ENCODE measurements at regions not wholly inside any gene's neighbourhood (a gene's known extent, or its start where the extent isn't known, plus 50 kb on each side); places are given as distances from the start of the nearest gene placed in this dataset.
"Not testable (repeated sequence)": the region's sequence is repeated elsewhere in the genome, so short reads cannot be mapped to it uniquely, and the experiment has no call there.

DNA sequence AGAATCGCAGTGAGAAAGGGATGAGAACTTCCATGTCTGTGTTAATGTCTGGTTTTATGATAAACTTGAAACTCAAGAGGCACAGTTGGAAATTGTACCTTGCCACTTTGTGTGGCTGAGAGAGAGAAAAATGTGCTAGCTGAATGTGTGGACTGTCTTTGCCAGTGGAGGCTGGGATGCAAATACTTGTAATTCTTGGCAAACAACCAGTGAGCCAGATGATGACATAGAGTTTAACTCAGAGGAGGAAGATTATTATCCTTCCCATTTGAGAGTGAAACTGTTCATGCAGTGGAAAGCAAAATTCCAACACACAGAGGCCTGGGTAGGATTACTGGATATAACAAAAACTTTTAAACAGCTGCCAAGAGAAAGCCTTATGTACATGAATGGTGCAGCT is 349.1 kb upstream of the NPAP1 start:
- not testable (repeated sequence) for H3F3A ChIP-seq (ENCODE audit: insufficient read depth, low read length, poor library complexity, severe bottlenecking); H3K27me3 ChIP-seq (ENCODE audit: insufficient read depth, low read depth, low read length); H3K4me3 ChIP-seq (ENCODE audit: low read length); H4K20me1 ChIP-seq (ENCODE audit: insufficient read depth); H3K9me2 ChIP-seq (ENCODE audit: insufficient read depth, low read length); H3K27ac ChIP-seq (ENCODE audit: low read length); H3K36me3 ChIP-seq (ENCODE audit: insufficient read depth, low read length); H3K79me2 ChIP-seq (replicated peaks; ENCODE audit: insufficient read depth, low read length); H3K4me2 ChIP-seq (ENCODE audit: low read length); H3K9ac ChIP-seq (ENCODE audit: low read length); H2AFZ ChIP-seq (ENCODE audit: low read depth, low read length); H3K9me3 ChIP-seq (ENCODE audit: low read length)

DNA sequence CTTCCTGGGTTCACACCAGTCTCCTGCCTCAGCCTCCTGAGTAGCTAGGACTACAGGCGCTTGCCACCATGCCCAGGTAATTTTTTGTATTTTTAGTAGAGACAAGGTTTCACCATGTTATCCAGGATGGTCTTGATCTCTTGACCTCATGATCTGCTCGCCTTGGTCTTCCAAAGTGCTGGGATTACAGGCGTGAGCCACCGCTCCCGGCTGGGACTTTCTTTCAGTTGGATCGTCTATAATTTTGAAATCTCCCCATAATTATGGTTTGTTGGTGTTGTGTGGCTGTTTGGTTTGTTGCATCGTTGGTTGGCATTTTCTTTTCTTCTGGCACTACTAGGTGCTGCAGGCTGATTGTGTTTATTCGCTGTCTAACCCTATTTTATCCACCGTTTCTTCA is 343.6 kb upstream of the NPAP1 start:
- not testable (repeated sequence) for H3K36me3 ChIP-seq (ENCODE audit: insufficient read depth, low read length); H4K20me1 ChIP-seq (ENCODE audit: insufficient read depth); H2AFZ ChIP-seq (ENCODE audit: low read depth, low read length); H3K9me2 ChIP-seq (ENCODE audit: insufficient read depth, low read length); H3K27ac ChIP-seq (ENCODE audit: low read length); H3K9me3 ChIP-seq (ENCODE audit: low read length); H3K79me2 ChIP-seq (replicated peaks; ENCODE audit: insufficient read depth, low read length); H3K4me3 ChIP-seq (ENCODE audit: low read length); H3F3A ChIP-seq (ENCODE audit: insufficient read depth, low read length, poor library complexity, severe bottlenecking); H3K27me3 ChIP-seq (ENCODE audit: insufficient read depth, low read depth, low read length); H3K4me2 ChIP-seq (ENCODE audit: low read length); H3K9ac ChIP-seq (ENCODE audit: low read length)

GRCh38 chr15:24341876-24342275 is 333.7 kb upstream of the NPAP1 start:
- H3K36me3 ChIP-seq (ENCODE audit: insufficient read depth, low read length); H4K20me1 ChIP-seq (ENCODE audit: insufficient read depth): not testable (repeated sequence)

DNA sequence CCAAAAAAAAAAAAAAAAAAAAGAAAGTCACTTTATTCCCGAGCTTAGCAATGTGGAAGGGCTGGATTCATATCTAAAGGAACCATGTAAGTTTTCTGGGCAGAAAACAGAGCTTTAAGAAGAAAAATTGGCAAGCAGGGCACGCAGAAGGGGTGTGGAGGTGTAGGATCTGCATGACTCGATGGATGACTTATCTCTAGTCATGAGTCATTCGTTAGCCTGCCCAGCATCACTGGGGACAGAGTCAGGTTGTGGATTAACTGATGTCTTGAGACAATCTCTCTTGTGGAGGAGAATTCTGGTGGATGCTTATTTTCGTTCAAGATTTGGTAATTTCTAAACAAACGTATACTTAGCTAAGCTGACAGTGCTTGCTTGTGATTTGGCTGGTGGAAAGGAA is 322.8 kb upstream of the NPAP1 start:
- H3K79me2 ChIP-seq (replicated peaks; ENCODE audit: insufficient read depth, low read length); H3K27me3 ChIP-seq (ENCODE audit: insufficient read depth, low read depth, low read length); H3K9ac ChIP-seq (ENCODE audit: low read length); H3K36me3 ChIP-seq (ENCODE audit: insufficient read depth, low read length); H4K20me1 ChIP-seq (ENCODE audit: insufficient read depth); H3K27ac ChIP-seq (ENCODE audit: low read length); H3K9me2 ChIP-seq (ENCODE audit: insufficient read depth, low read length); H3K9me3 ChIP-seq (ENCODE audit: low read length); H3K4me3 ChIP-seq (ENCODE audit: low read length); H2AFZ ChIP-seq (ENCODE audit: low read depth, low read length); H3F3A ChIP-seq (ENCODE audit: insufficient read depth, low read length, poor library complexity, severe bottlenecking); H3K4me2 ChIP-seq (ENCODE audit: low read length): not testable (repeated sequence)

More at GRCh38 chr15:24341876-24342275, 333.7 kb upstream of the NPAP1 start:
- not testable (repeated sequence) for H3K4me2 ChIP-seq (ENCODE audit: low read length); H3K27ac ChIP-seq (ENCODE audit: low read length); H3F3A ChIP-seq (ENCODE audit: insufficient read depth, low read length, poor library complexity, severe bottlenecking); H3K4me3 ChIP-seq (ENCODE audit: low read length); H3K79me2 ChIP-seq (replicated peaks; ENCODE audit: insufficient read depth, low read length); H3K27me3 ChIP-seq (ENCODE audit: insufficient read depth, low read depth, low read length); H3K9me2 ChIP-seq (ENCODE audit: insufficient read depth, low read length); H3K9me3 ChIP-seq (ENCODE audit: low read length); H3K9ac ChIP-seq (ENCODE audit: low read length); H2AFZ ChIP-seq (ENCODE audit: low read depth, low read length)

DNA sequence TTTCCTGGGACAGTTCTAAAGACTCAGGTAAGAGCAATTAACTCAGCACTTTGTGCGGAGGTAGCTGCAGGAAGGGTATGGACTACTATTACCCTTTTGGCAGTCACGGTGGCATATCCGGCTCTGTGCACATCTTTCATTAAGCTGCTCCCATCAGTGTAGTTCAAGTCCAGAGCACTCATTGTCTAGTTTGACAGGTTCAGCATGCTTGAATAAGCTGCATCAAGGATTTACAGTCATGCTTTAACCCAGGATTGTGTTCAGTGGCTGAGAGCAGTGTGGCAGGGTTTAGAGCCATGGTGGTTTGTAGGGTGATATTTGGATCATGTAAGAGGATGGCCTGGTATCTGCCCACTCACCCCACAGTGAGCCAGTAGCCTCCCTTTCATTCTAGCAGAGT is 294.5 kb upstream of the NPAP1 start:
- not testable (repeated sequence) for H3K36me3 ChIP-seq (ENCODE audit: insufficient read depth, low read length); H2AFZ ChIP-seq (ENCODE audit: low read depth, low read length); H3K79me2 ChIP-seq (replicated peaks; ENCODE audit: insufficient read depth, low read length); H4K20me1 ChIP-seq (ENCODE audit: insufficient read depth); H3K4me3 ChIP-seq (ENCODE audit: low read length); H3K4me2 ChIP-seq (ENCODE audit: low read length); H3K9me2 ChIP-seq (ENCODE audit: insufficient read depth, low read length); H3K9me3 ChIP-seq (ENCODE audit: low read length); H3K9ac ChIP-seq (ENCODE audit: low read length); H3K27me3 ChIP-seq (ENCODE audit: insufficient read depth, low read depth, low read length); H3K27ac ChIP-seq (ENCODE audit: low read length); H3F3A ChIP-seq (ENCODE audit: insufficient read depth, low read length, poor library complexity, severe bottlenecking)

DNA sequence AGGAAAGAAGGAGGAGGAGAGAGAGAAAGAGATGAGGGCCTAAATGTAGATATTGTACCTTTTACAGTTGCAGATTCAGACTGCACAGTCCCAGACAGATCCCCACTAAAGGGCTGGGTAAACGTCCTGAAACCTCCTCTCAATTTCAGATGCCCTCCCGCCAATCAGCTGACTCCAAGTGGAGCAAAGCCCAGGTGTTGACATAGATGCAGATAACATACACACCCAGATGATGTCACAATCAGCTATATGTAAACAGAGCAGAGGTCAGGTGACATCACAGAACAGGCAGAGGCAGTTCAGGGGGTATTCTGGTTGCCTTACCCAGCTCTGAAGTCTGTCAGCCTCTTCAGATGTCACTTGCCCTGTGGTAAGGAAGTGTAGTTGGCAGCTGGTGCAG is 290.3 kb upstream of the NPAP1 start:
- not testable (repeated sequence) for H3K27me3 ChIP-seq (ENCODE audit: insufficient read depth, low read depth, low read length); H3K4me2 ChIP-seq (ENCODE audit: low read length); H4K20me1 ChIP-seq (ENCODE audit: insufficient read depth); H3K4me3 ChIP-seq (ENCODE audit: low read length); H3K79me2 ChIP-seq (replicated peaks; ENCODE audit: insufficient read depth, low read length); H2AFZ ChIP-seq (ENCODE audit: low read depth, low read length); H3F3A ChIP-seq (ENCODE audit: insufficient read depth, low read length, poor library complexity, severe bottlenecking); H3K9me2 ChIP-seq (ENCODE audit: insufficient read depth, low read length); H3K36me3 ChIP-seq (ENCODE audit: insufficient read depth, low read length); H3K9ac ChIP-seq (ENCODE audit: low read length); H3K27ac ChIP-seq (ENCODE audit: low read length); H3K9me3 ChIP-seq (ENCODE audit: low read length)

Measured in neural cell (in vitro differentiated cells).